Astrocyte (in vitro differentiated cells and primary cell): ENCODE measurements at regions not wholly inside any gene's neighbourhood (a gene's known extent, or its start where the extent isn't known, plus 50 kb on each side); places are given as distances from the start of the nearest gene placed in this dataset.

Experiments used
- DNase-seq: peaks from one replicate; pipeline ENCODE4 v3.0.0-alpha.2; 2010; ENCODE audit warnings: low read depth
- FAIRE-seq: peaks from 2 replicates; lab custom pipeline; 2011; peaks lifted over from hg19 to GRCh38; lab: Jason Lieb, UNC
- H2AFZ ChIP-seq: 2 replicates; pipeline ENCODE4 v1.6.0; 2012; ENCODE audit warnings: low read depth, low read length, inconsistent platforms
- H3K27ac ChIP-seq: 2 replicates; pipeline ENCODE4 v1.5.1; 2011; ENCODE audit warnings: low read depth, low read length, inconsistent platforms
- H3K27me3 ChIP-seq: 2 replicates; pipeline ENCODE4 v1.6.0; 2011; ENCODE audit warnings: low read length, inconsistent platforms; ENCODE audit not compliant: insufficient read depth
- H3K36me3 ChIP-seq: 2 replicates; pipeline ENCODE4 v1.5.1; 2011; ENCODE audit warnings: low read length, inconsistent platforms; ENCODE audit not compliant: insufficient read depth
- H3K4me1 ChIP-seq: 2 replicates; pipeline ENCODE4 v1.5.1; 2011; ENCODE audit warnings: low read length, inconsistent platforms; ENCODE audit not compliant: insufficient read depth
- H3K4me2 ChIP-seq: 2 replicates; pipeline ENCODE4 v1.6.0; 2012; ENCODE audit warnings: low read length, inconsistent platforms
- H3K4me3 ChIP-seq: 2 replicates; pipeline ENCODE4 v1.5.1; 2011; ENCODE audit warnings: low read depth, mild to moderate bottlenecking, low read length, inconsistent platforms; ENCODE audit not compliant: insufficient read depth
- H3K79me2 ChIP-seq: 2 replicates; pipeline ENCODE4 v1.6.0; 2012; ENCODE audit warnings: mild to moderate bottlenecking, low read length, inconsistent platforms; ENCODE audit not compliant: insufficient read depth
- H3K9ac ChIP-seq: 2 replicates; pipeline ENCODE4 v1.6.0; 2012; ENCODE audit warnings: mild to moderate bottlenecking, low read length, inconsistent platforms
- H3K9me3 ChIP-seq: 2 replicates; pipeline ENCODE4 v1.5.1; 2012; ENCODE audit warnings: low read depth, mild to moderate bottlenecking, low read length, inconsistent platforms; ENCODE audit not compliant: insufficient read depth
- H4K20me1 ChIP-seq: 2 replicates; pipeline ENCODE4 v1.6.0; 2012; ENCODE audit warnings: low read length, inconsistent platforms; ENCODE audit not compliant: insufficient read depth
- H3K27ac Mint-ChIP-seq: one replicate; pipeline ENCODE4 v1.8.0; 2021; ENCODE audit warnings: mild to moderate bottlenecking, mixed read lengths; ENCODE audit not compliant: unreplicated experiment
- H3K27me3 Mint-ChIP-seq: one replicate; pipeline ENCODE4 v1.8.0; 2021; ENCODE audit warnings: low read depth, mixed read lengths; ENCODE audit not compliant: unreplicated experiment
- H3K36me3 Mint-ChIP-seq: one replicate; pipeline ENCODE4 v1.8.0; 2021; ENCODE audit warnings: low read depth, mixed read lengths; ENCODE audit not compliant: unreplicated experiment
- H3K4me1 Mint-ChIP-seq: one replicate; pipeline ENCODE4 v1.8.0; 2021; ENCODE audit warnings: low read depth, mixed read lengths; ENCODE audit not compliant: unreplicated experiment
- H3K4me3 Mint-ChIP-seq: one replicate; pipeline ENCODE4 v1.8.0; 2021; ENCODE audit warnings: mild to moderate bottlenecking, moderate library complexity, mixed read lengths; ENCODE audit not compliant: unreplicated experiment
- H3K9me3 Mint-ChIP-seq: one replicate; pipeline ENCODE4 v1.8.0; 2021; ENCODE audit warnings: mild to moderate bottlenecking, mixed read lengths; ENCODE audit not compliant: unreplicated experiment
- EZH2 ChIP-seq: IDR thresholded peaks from 2 replicates; pipeline ENCODE4 v1.6.1; 2012; ENCODE audit warnings: mild to moderate bottlenecking, low read length, inconsistent platforms; ENCODE audit not compliant: insufficient read depth
- TF ChIP-seq, protein P1 (sequence below): IDR thresholded peaks from 2 replicates; pipeline ENCODE4 v1.5.1; 2011; ENCODE audit warnings: low read depth, mild to moderate bottlenecking, inconsistent platforms, low read length, moderate library complexity; ENCODE audit not compliant: insufficient read depth

DNA sequence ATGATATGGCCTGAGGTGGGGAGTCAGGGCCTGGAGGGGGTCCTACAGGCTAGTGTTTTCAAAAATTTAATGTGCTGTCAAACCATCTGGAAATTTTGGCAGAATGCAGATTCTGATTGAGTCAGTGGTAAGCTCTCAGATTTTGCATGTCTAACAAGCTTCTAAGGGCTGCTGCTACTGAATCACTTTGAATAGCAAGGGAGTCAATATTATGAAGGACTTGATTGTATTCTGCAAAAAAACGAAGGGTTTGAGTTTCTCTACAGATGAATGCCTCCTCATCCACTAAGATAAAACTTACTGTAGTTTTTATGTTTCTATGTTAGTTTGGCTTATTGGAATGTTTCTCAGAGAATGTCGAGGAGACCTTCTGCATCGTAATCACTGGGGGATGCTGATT lies 179.5 kb downstream of the TMEM38B start:
- Histone ChIP-seq H3K79me2 (no peaks in the 10 kb centered on the region), H3K4me1 (no peaks in the 10 kb centered on the region), H3K4me3 (no peak overlapping the region), H3K4me2 (no peak overlapping the region), H4K20me1 (no peaks in the 10 kb centered on the region), H3K27me3 (peaks cover 2% of the 10 kb centered on the region), H3K9me3 (no peaks in the 10 kb centered on the region), H3K9ac (no peak overlapping the region), H2AFZ (no peak overlapping the region), H3K36me3 (no peaks in the 10 kb centered on the region), H3K27ac (no peak overlapping the region)
- Mint-ChIP-seq H3K9me3 (peaks cover 2% of the 10 kb centered on the region), H3K4me1 (no peaks in the 10 kb centered on the region), H3K27ac (no peak overlapping the region), H3K27me3 (peaks cover 4% of the 10 kb centered on the region), H3K36me3 (no peaks in the 10 kb centered on the region), H3K4me3 (no peak overlapping the region)
- TF ChIP-seq EZH2 = no peak
- TF ChIP-seq, protein P1, sequence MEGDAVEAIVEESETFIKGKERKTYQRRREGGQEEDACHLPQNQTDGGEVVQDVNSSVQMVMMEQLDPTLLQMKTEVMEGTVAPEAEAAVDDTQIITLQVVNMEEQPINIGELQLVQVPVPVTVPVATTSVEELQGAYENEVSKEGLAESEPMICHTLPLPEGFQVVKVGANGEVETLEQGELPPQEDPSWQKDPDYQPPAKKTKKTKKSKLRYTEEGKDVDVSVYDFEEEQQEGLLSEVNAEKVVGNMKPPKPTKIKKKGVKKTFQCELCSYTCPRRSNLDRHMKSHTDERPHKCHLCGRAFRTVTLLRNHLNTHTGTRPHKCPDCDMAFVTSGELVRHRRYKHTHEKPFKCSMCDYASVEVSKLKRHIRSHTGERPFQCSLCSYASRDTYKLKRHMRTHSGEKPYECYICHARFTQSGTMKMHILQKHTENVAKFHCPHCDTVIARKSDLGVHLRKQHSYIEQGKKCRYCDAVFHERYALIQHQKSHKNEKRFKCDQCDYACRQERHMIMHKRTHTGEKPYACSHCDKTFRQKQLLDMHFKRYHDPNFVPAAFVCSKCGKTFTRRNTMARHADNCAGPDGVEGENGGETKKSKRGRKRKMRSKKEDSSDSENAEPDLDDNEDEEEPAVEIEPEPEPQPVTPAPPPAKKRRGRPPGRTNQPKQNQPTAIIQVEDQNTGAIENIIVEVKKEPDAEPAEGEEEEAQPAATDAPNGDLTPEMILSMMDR = no peak
- FAIRE-seq (no peak), DNase-seq (no peak)

DNA sequence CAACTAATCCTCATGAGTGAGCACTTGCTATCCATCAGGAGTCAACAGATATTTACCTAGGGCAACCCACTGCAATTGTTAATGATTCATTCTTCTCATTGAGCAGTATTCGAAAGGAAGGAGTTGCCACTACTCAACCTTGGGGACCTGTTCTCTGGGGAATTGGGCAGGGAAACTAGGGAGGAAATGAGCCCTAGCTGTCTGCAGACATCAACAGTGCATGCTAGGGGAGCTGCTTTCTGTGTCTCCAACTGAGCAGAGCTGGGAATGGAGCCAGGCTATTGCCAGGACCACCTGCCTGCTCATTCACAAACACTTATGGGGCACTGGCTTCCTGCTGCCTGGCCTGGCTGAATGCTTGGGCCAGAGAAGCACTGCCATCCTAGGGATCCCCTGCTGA lies 183.4 kb downstream of the TMEM38B start:
- Histone ChIP-seq H3K36me3 (no peaks in the 10 kb centered on the region), H3K27me3 (peaks cover 2% of the 10 kb centered on the region), H3K79me2 (no peaks in the 10 kb centered on the region), H3K9ac (no peak overlapping the region), H3K4me1 (no peaks in the 10 kb centered on the region), H3K27ac (no peak overlapping the region), H3K4me2 (no peak overlapping the region), H2AFZ (no peak overlapping the region), H4K20me1 (no peaks in the 10 kb centered on the region), H3K4me3 (no peak overlapping the region), H3K9me3 (no peaks in the 10 kb centered on the region)
- no peak for TF ChIP-seq EZH2
- TF ChIP-seq, protein P1 = no peak
- FAIRE-seq = no peak
- H3K36me3 Mint-ChIP-seq = no peaks in the 10 kb centered on the region
- H3K4me1 Mint-ChIP-seq = no peaks in the 10 kb centered on the region
- DNase-seq = no peak
- H3K27me3 Mint-ChIP-seq = no peaks in the 10 kb centered on the region
- no peaks in the 10 kb centered on the region for H3K9me3 Mint-ChIP-seq
- no peak overlapping the region for H3K27ac Mint-ChIP-seq
- H3K4me3 Mint-ChIP-seq = no peak overlapping the region

DNA sequence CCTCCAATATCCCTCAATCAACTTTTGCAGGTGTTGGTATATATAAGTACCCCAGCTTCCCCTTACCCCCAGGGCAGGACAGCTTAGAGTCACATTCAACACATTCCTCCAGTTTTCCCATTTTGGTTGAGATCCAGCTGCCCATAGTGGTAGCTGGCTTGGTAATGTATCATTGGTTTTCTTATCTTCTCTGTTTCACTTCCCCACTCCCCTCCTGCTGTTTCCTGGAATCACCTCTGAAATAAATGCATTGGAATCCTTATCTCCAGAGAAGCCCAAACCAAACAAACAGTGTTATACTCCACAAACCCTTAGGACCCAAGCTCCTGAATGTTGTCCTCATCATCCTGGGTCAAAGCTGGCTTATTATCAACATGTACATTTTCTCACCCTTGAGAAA lies 184.8 kb downstream of the TMEM38B start:
- H3K36me3 ChIP-seq = no peaks in the 10 kb centered on the region
- no peaks in the 10 kb centered on the region for H3K9me3 ChIP-seq
- DNase-seq = no peak
- H3K79me2 ChIP-seq = no peaks in the 10 kb centered on the region
- H3K27ac ChIP-seq = no peak overlapping the region
- no peak overlapping the region for H3K9ac ChIP-seq
- no peaks in the 10 kb centered on the region for H3K27me3 Mint-ChIP-seq
- H3K4me3 Mint-ChIP-seq = no peak overlapping the region
- no peak overlapping the region for H3K4me2 ChIP-seq
- H3K36me3 Mint-ChIP-seq = no peaks in the 10 kb centered on the region
- H2AFZ ChIP-seq = no peak overlapping the region
- H3K27ac Mint-ChIP-seq = peak overlapping the region; percentile 24
- FAIRE-seq = no peak
- H3K27me3 ChIP-seq = peaks cover 2% of the 10 kb centered on the region
- no peaks in the 10 kb centered on the region for H3K4me1 ChIP-seq
- H3K9me3 Mint-ChIP-seq = no peaks in the 10 kb centered on the region
- no peak for TF ChIP-seq EZH2
- no peak overlapping the region for H3K4me3 ChIP-seq
- no peaks in the 10 kb centered on the region for H4K20me1 ChIP-seq
- no peaks in the 10 kb centered on the region for H3K4me1 Mint-ChIP-seq
